Neural crest cell (in vitro differentiated cells): ENCODE measurements at regions not wholly inside any gene's neighbourhood (a gene's known extent, or its start where the extent isn't known, plus 50 kb on each side); places are given as distances from the start of the nearest gene placed in this dataset.
A peak's percentile ranks its signal among the peaks of the same experiment; 100 is the strongest.

Experiments
- DNase-seq: peaks from one replicate; pipeline ENCODE4 v3.0.0; 2021; ENCODE audit warnings: low read depth, mixed read lengths, low spot score
- H3K27ac Mint-ChIP-seq: one replicate; pipeline ENCODE4 v1.8.0; 2021; ENCODE audit warnings: mild to moderate bottlenecking, mixed read lengths; ENCODE audit not compliant: unreplicated experiment
- H3K27me3 Mint-ChIP-seq: 2 replicates; pipeline ENCODE4 v1.8.0; 2021; ENCODE audit warnings: low read depth, mild to moderate bottlenecking, mixed read lengths
- H3K36me3 Mint-ChIP-seq: 2 replicates; pipeline ENCODE4 v1.8.0; 2021; ENCODE audit warnings: low read depth, mild to moderate bottlenecking, mixed read lengths
- H3K4me1 Mint-ChIP-seq: 2 replicates; pipeline ENCODE4 v1.8.0; 2021; ENCODE audit warnings: mixed read lengths
- H3K4me3 Mint-ChIP-seq: one replicate; pipeline ENCODE4 v1.8.0; 2021; ENCODE audit warnings: mild to moderate bottlenecking, mixed read lengths
- H3K9me3 Mint-ChIP-seq: 2 replicates; pipeline ENCODE4 v1.8.0; 2021; ENCODE audit warnings: mixed read lengths
- CTCF ChIP-seq: fragments of 200-600 bp; sonication (generic); conservative IDR thresholded peaks from 2 replicates; pipeline ENCODE4 v1.5.0; 2021; ENCODE audit warnings: antibody characterized with exemption, mild to moderate bottlenecking

DNA sequence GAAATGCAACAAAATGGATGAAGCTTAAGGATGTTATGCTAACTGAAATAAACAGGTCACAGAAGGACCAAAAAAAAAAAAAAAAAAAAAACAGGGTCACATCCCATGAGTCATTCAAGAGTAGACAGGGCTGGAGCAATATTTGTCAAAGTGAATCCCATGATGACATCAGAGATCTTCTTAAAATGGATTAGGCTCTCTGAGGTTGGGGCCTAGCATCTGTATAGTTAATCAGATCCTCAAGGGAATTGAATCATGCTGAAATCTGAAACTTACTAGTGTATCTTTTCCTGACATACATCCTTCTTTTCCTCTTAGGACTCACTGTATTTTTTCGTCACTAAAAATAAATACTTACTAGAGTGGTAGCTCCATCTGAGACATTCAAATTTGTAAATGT, 380.6 kb upstream of the NXPH2 start:
- Mint-ChIP-seq H3K4me1 (peaks cover 4% of the 10 kb centered on the region), H3K27ac (no peak overlapping the region), H3K9me3 (no peaks in the 10 kb centered on the region), H3K4me3 (no peak overlapping the region), H3K36me3 (no peaks in the 10 kb centered on the region), H3K27me3 (no peaks in the 10 kb centered on the region)
- DNase-seq = no peak
- TF ChIP-seq CTCF = no peak

GRCh38 chr2:139159177-139159576, 379.0 kb upstream of the NXPH2 start:
- no peaks in the 10 kb centered on the region for H3K36me3 Mint-ChIP-seq
- no peak for DNase-seq
- H3K27me3 Mint-ChIP-seq = no peaks in the 10 kb centered on the region
- peaks cover 4% of the 10 kb centered on the region for H3K4me1 Mint-ChIP-seq
- no peak overlapping the region for H3K4me3 Mint-ChIP-seq
- H3K9me3 Mint-ChIP-seq = no peaks in the 10 kb centered on the region
- no peak for TF ChIP-seq CTCF
- H3K27ac Mint-ChIP-seq = no peak overlapping the region

GRCh38 chr2:139156730-139157129, 376.5 kb upstream of the NXPH2 start:
- DNase-seq = no peak
- no peak for TF ChIP-seq CTCF
- Mint-ChIP-seq H3K27me3 (no peaks in the 10 kb centered on the region), H3K27ac (no peak overlapping the region), H3K4me3 (no peak overlapping the region), H3K36me3 (no peaks in the 10 kb centered on the region), H3K4me1 (peaks cover 7% of the 10 kb centered on the region), H3K9me3 (no peaks in the 10 kb centered on the region)

GRCh38 chr2:139155991-139156390, 375.8 kb upstream of the NXPH2 start:
- no peaks in the 10 kb centered on the region for H3K9me3 Mint-ChIP-seq
- no peak for DNase-seq
- H3K4me3 Mint-ChIP-seq = no peak overlapping the region
- no peaks in the 10 kb centered on the region for H3K27me3 Mint-ChIP-seq
- no peaks in the 10 kb centered on the region for H3K36me3 Mint-ChIP-seq
- no peak for TF ChIP-seq CTCF
- no peak overlapping the region for H3K27ac Mint-ChIP-seq
- H3K4me1 Mint-ChIP-seq = peaks cover 10% of the 10 kb centered on the region

GRCh38 chr2:139142252-139142880, 362.2 kb upstream of the NXPH2 start:
- H3K4me3 Mint-ChIP-seq = no peak overlapping the region
- no peak overlapping the region for H3K27ac Mint-ChIP-seq
- DNase-seq = peak; percentile 32
- peaks cover 3% of the 10 kb centered on the region for H3K9me3 Mint-ChIP-seq
- no peaks in the 10 kb centered on the region for H3K4me1 Mint-ChIP-seq
- no peak for TF ChIP-seq CTCF
- peaks cover 5% of the 10 kb centered on the region for H3K27me3 Mint-ChIP-seq
- H3K36me3 Mint-ChIP-seq = no peaks in the 10 kb centered on the region
